SK-N-SH treated with all-trans-retinoic acid at 6 μM for 48 hours (cell line): ENCODE measurements at regions not wholly inside any gene's neighbourhood (a gene's known extent, or its start where the extent isn't known, plus 50 kb on each side); places are given as distances from the start of the nearest gene placed in this dataset.

Experiments used
- ISL1 ChIP-seq: fragments of 250-450 bp; sonication (Bioruptor Pico); IDR thresholded peaks from 2 replicates; pipeline ENCODE4 v2.1.2; 2022; ENCODE audit warnings: mild to moderate bottlenecking, moderate library complexity
- PPARA ChIP-seq: fragments of 250-450 bp; sonication (Bioruptor Pico); IDR thresholded peaks from 2 replicates; pipeline ENCODE4 v1.5.0; 2020; ENCODE audit warnings: mild to moderate bottlenecking, borderline replicate concordance
- SNAI2 ChIP-seq: fragments of 250-450 bp; sonication (Bioruptor Pico); IDR thresholded peaks from 2 replicates; pipeline ENCODE4 v1.5.0; 2020; ENCODE audit warnings: mild to moderate bottlenecking, moderate library complexity
- ZFP3 ChIP-seq: fragments of 250-450 bp; sonication (Bioruptor Pico); IDR thresholded peaks from 2 replicates; pipeline ENCODE4 v1.5.0; 2020; ENCODE audit warnings: mild to moderate bottlenecking, moderate library complexity
- ZNF565 ChIP-seq: fragments of 450-650 bp; formaldehyde crosslinking; conservative IDR thresholded peaks from 2 replicates; pipeline ENCODE4 v1.5.0; 2020; ENCODE audit warnings: low read depth, mild to moderate bottlenecking, moderate library complexity
- ZNF8 ChIP-seq: fragments of 450-650 bp; formaldehyde crosslinking; IDR thresholded peaks from 2 replicates; pipeline ENCODE4 v1.5.0; 2020; ENCODE audit warnings: mild to moderate bottlenecking, moderate library complexity
- TF ChIP-seq, protein P1 (sequence below): fragments of 250-450 bp; sonication (Bioruptor Pico); IDR thresholded peaks from 2 replicates; pipeline ENCODE4 v1.8.0; 2020; ENCODE audit warnings: mild to moderate bottlenecking, moderate library complexity, borderline replicate concordance

DNA sequence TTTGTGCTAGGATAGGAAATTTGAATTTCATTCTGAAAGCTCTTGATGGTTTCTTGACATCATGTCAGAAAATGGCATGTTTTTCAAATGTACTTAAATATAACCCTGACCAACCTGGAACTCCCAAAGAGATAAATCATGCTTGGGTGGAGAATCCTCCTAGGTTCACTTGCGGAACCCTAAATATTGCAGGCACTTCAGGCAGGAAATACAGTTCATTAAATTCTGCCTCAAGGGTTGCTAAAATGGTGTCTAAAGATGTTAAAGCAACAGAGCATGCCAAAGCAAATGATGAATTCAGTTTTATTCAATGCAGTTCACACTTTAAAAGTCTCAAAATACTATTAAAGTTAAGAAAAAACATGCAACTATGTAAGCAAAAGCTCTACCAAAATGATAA is 415.9 kb downstream of the SLITRK6 start:
- TF ChIP-seq ZNF565 (CRISPR knock-in tag) (no peak), ISL1 (CRISPR knock-in tag) (no peak), SNAI2 (no peak), PPARA (no peak), ZFP3 (CRISPR knock-in tag) (no peak), ZNF8 (CRISPR knock-in tag) (no peak)
- TF ChIP-seq, protein P1, sequence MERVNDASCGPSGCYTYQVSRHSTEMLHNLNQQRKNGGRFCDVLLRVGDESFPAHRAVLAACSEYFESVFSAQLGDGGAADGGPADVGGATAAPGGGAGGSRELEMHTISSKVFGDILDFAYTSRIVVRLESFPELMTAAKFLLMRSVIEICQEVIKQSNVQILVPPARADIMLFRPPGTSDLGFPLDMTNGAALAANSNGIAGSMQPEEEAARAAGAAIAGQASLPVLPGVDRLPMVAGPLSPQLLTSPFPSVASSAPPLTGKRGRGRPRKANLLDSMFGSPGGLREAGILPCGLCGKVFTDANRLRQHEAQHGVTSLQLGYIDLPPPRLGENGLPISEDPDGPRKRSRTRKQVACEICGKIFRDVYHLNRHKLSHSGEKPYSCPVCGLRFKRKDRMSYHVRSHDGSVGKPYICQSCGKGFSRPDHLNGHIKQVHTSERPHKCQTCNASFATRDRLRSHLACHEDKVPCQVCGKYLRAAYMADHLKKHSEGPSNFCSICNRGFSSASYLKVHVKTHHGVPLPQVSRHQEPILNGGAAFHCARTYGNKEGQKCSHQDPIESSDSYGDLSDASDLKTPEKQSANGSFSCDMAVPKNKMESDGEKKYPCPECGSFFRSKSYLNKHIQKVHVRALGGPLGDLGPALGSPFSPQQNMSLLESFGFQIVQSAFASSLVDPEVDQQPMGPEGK (CRISPR knock-in tag): no peak
